Right atrium auricular region (tissue), 2 donors: ENCODE measurements at regions not wholly inside any gene's neighbourhood (a gene's known extent, or its start where the extent isn't known, plus 50 kb on each side); places are given as distances from the start of the nearest gene placed in this dataset.
"Not testable (repeated sequence)": the region's sequence is repeated elsewhere in the genome, so short reads cannot be mapped to it uniquely, and the experiment has no call there.

ENCODE experiments used
- DNase-seq: peaks from one replicate; pipeline ENCODE4 v3.0.0-alpha.2; 2019; ENCODE audit warnings: low spot score
- H3K27ac ChIP-seq, 2 donors: fragments of 200-600 bp; sonication (generic); 1 replicate in 1 of 2; 2 replicates in 1 of 2; pipeline ENCODE4 v1.5.1; 2016 to 2019
- H3K27me3 ChIP-seq, 2 donors: fragments of 200-600 bp; sonication (generic); one replicate each; pipeline versions ENCODE4 v1.5.1 to v1.6.0; 2017 to 2019
- H3K36me3 ChIP-seq: fragments of 200-600 bp; sonication (generic); one replicate; pipeline ENCODE4 v1.5.1; 2016
- H3K4me1 ChIP-seq, 2 donors: fragments of 200-600 bp; sonication (generic); one replicate each; pipeline versions ENCODE4 v1.5.1 to v1.6.0; 2017 to 2019
- H3K4me3 ChIP-seq, 2 donors: fragments of 200-600 bp; sonication (generic); 1 replicate in 1 of 2; 2 replicates in 1 of 2; pipeline ENCODE4 v1.5.1; 2017 to 2019; ENCODE audit warnings: mild to moderate bottlenecking in 1 of 2, moderate library complexity in 1 of 2
- H3K9me3 ChIP-seq, 2 donors: fragments of 200-600 bp; sonication (generic); one replicate each; pipeline ENCODE4 v1.5.1; 2019
- TF ChIP-seq, protein P1 (sequence below), 2 donors: fragments of 200-600 bp; sonication (generic); IDR thresholded peaks; one replicate each; pipeline ENCODE4 v1.5.1; 2019; ENCODE audit warnings: antibody characterized with exemption in 2 of 2

DNA sequence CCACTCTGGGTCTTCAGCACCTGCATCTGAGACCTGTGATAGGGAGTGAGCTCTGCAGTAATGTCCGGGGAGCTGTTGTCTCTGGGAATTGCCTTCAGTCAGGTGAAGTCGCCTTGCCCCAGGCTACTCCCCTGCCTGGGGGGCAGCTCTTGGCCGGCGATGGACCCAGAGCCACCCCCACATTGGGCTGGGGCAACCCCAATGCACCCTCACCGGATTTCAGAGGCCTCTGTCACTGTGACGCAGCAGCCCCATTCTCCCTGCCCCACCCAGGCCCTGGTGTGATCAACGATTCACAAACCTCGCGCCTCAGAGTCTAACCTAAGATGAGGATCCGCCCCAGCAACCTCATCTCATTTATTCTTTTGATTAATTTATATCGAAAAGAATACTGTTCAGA lies 303.6 kb downstream of the NDUFA10 start:
- Histone ChIP-seq H3K9me3 (no peaks in the 10 kb centered on the region), H3K4me1 (no peaks in the 10 kb centered on the region), H3K27me3 (no peaks in the 10 kb centered on the region), H3K36me3 (no peaks in the 10 kb centered on the region), H3K27ac (no peak overlapping the region), H3K4me3 (no peak overlapping the region)
- no peak for DNase-seq
- TF ChIP-seq, protein P1, sequence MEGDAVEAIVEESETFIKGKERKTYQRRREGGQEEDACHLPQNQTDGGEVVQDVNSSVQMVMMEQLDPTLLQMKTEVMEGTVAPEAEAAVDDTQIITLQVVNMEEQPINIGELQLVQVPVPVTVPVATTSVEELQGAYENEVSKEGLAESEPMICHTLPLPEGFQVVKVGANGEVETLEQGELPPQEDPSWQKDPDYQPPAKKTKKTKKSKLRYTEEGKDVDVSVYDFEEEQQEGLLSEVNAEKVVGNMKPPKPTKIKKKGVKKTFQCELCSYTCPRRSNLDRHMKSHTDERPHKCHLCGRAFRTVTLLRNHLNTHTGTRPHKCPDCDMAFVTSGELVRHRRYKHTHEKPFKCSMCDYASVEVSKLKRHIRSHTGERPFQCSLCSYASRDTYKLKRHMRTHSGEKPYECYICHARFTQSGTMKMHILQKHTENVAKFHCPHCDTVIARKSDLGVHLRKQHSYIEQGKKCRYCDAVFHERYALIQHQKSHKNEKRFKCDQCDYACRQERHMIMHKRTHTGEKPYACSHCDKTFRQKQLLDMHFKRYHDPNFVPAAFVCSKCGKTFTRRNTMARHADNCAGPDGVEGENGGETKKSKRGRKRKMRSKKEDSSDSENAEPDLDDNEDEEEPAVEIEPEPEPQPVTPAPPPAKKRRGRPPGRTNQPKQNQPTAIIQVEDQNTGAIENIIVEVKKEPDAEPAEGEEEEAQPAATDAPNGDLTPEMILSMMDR (IDR thresholded peaks at IDR 0.05): no peak

- no peaks in the 10 kb centered on the region for H3K27me3 ChIP-seq
Observed at GRCh38 chr2:239720361-239721360, 304.5 kb downstream of the NDUFA10 start.

GRCh38 chr2:239719791-239720360 lies 305.3 kb downstream of the NDUFA10 start:
- TF ChIP-seq, protein P1 (IDR thresholded peaks at IDR 0.05): no peak
- H3K4me3 ChIP-seq: no peak overlapping the region
- DNase-seq: no peak
- no peaks in the 10 kb centered on the region for H3K27me3 ChIP-seq
- H3K4me1 ChIP-seq: no peaks in the 10 kb centered on the region
- no peaks in the 10 kb centered on the region for H3K36me3 ChIP-seq
- H3K9me3 ChIP-seq: no peaks in the 10 kb centered on the region
- H3K27ac ChIP-seq: no peak overlapping the region

More at GRCh38 chr2:239720361-239721360, 304.5 kb downstream of the NDUFA10 start:
- TF ChIP-seq, protein P1 (IDR thresholded peaks at IDR 0.05): no peak
- DNase-seq: no peak
- H3K9me3 ChIP-seq: no peaks in the 10 kb centered on the region
- H3K36me3 ChIP-seq: no peaks in the 10 kb centered on the region
- no peak overlapping the region for H3K27ac ChIP-seq
- no peaks in the 10 kb centered on the region for H3K4me1 ChIP-seq
- H3K4me3 ChIP-seq: no peak overlapping the region

- H3K4me3 ChIP-seq, DNase-seq, H3K27me3 ChIP-seq, H3K9me3 ChIP-seq, H3K36me3 ChIP-seq, H3K27ac ChIP-seq, H3K4me1 ChIP-seq: not testable (repeated sequence)
Observed at GRCh38 chr2:239718991-239719390, 306.2 kb downstream of the NDUFA10 start.

DNA sequence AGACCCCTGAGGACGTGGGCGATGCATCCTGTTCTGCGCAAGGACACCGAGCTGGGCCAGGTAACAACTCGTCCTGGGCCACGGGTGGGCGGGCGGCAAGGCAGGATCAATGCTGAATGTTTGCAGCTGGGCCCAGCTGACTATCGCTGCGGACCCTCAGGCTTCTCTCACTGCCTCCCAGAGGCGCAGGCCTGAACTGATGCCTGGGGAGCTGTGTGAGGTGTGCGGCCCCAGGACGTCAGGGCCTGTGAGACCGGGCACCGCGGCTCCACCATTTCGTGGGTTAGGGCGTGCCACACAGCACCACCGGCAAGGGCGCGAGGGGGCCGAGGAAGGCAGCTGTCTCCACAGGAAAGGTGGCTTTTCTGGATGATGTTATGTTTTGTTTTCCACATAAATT lies 307.4 kb downstream of the NDUFA10 start:
- DNase-seq: no peak
- Histone ChIP-seq H3K4me3 (no peak overlapping the region), H3K4me1 (no peaks in the 10 kb centered on the region), H3K27ac (no peak overlapping the region), H3K27me3 (no peaks in the 10 kb centered on the region), H3K9me3 (peaks cover 0 to 16% of the 10 kb centered on the region in 2 donors), H3K36me3 (no peaks in the 10 kb centered on the region)
- TF ChIP-seq, protein P1 (IDR thresholded peaks at IDR 0.05): no peak

DNA sequence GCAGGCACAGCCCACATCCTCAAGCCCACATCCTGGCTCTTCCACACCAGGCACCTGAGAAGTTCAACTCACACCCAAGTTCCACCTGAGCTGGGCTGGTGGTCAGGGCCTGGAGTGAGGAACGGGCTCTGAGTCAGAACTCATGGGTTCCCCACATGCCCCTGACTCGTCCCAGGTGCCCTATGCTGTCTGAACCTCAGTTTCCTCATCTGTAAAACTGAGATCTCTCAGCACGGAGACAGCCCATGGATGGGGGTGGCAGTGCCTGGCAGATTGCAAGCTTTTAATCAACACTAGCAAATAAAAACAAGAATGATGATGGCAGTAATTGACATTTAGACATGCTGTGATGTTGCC lies 307.8 kb downstream of the NDUFA10 start:
- TF ChIP-seq, protein P1 (IDR thresholded peaks at IDR 0.05): no peak
- Histone ChIP-seq H3K27ac (no peak overlapping the region), H3K9me3 (peaks cover 0 to 19% of the 10 kb centered on the region in 2 donors), H3K27me3 (no peaks in the 10 kb centered on the region), H3K4me3 (no peak overlapping the region), H3K4me1 (no peaks in the 10 kb centered on the region), H3K36me3 (no peaks in the 10 kb centered on the region)
- no peak for DNase-seq
